Heart left ventricle (tissue), 13 donors: ENCODE measurements at regions not wholly inside any gene's neighbourhood (a gene's known extent, or its start where the extent isn't known, plus 50 kb on each side); places are given as distances from the start of the nearest gene placed in this dataset.

Experiments used
- CTCF ChIP-seq, 12 donors: fragments of 200-600 bp; sonication (generic) in 4 of 12; IDR thresholded peaks; one replicate each; pipeline versions ENCODE4 v1.5.0 to v1.8.0; 2018 to 2022; ENCODE audit warnings: antibody characterized with exemption in 12 of 12, mild to moderate bottlenecking in 5 of 12
- POLR2A ChIP-seq, 2 donors: fragments of 450-650 bp; IDR thresholded peaks; one replicate each; pipeline ENCODE4 v1.6.1; 2017; ENCODE audit warnings: antibody characterized with exemption in 2 of 2, mild to moderate bottlenecking in 2 of 2, moderate library complexity in 2 of 2
- donor health status: ischemic (EF 13 %, LVEDD 7.1; RV severe dilation, severe dysfunction).
- donor health status: DM: no; HTN: yes; CAD: no.
- donor health status: DM: no; HTN: no; CAD: no.
- donor health status: ischemic (EF 25% LVEDD 6.9; RV normal size, moderate dysfunction).
- donor health status: ischemic (EF 25% LVEDD 5.7; RV mildly dilated, moderate dysfunction).
- donor health status: ischemic (EF 35%, LVEDD 5.7; RV mildly dilated, moderate dysfunction).
- donor health status: nonischemic (EF 11% LVEDD 7.7; RV severe dilation, severe dysfunction).
- donor health status: DM: yes; HTN: yes; CAD: no.
- donor health status: PGD.
- donor health status: ischemic (EF 29% LVEDD 5.4; RV normal size, mild dysfunction).
- donor health status: nonischemic (EF 23%, LVEDD 6.1; RV moderate dilation, normal function).

- TF ChIP-seq CTCF (IDR thresholded peaks at IDR 0.05): no peak
- no peak for TF ChIP-seq POLR2A (IDR thresholded peaks at IDR 0.05)
Measured at GRCh38 chr2:198315791-198316630, 511.6 kb downstream of the PLCL1 start.
